ENCODE measurements at regions not wholly inside any gene's neighbourhood (a gene's known extent, or its start where the extent isn't known, plus 50 kb on each side); places are given as distances from the start of the nearest gene placed in this dataset.

DNA sequence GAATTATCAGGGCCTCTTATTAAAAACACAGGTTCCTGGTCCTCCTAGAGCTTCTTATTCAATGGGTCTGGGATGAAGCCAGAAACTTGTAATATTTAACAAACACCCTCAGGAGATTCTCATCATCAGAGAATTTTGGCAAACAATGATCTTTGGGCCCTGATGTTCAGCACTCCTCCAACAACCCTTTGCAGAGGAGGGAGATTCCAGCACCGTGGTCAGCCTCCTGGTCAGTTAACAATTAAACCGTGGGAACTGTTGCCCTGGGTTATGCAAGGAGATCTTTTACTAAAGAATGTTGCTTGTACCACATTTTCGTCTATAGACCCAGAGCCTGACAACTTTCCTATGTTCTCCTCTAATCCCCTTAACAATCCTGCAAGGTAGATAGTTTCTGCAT, 294.4 kb downstream of the PLPP3 start:
- no peaks in the 10 kb centered on the region for H3K27me3 ChIP-seq (ENCODE audit: control insufficient read depth, insufficient read depth, low read length)
- no CpG with 5 or more reads among the region's 3 CpGs for WGBS (ENCODE audit: insufficient coverage, insufficient read length)
- H3K9me3 ChIP-seq (ENCODE audit: control insufficient read depth, insufficient read depth, low read length) = no peaks in the 10 kb centered on the region
- no peaks in the 10 kb centered on the region for H3K36me3 ChIP-seq (ENCODE audit: control insufficient read depth, insufficient read depth, low read length)
- H3K4me1 ChIP-seq (ENCODE audit: control insufficient read depth, insufficient read depth, low read length) = no peaks in the 10 kb centered on the region
- no peak for DNase-seq (ENCODE audit: low read depth, low spot score)
- no peak overlapping the region for H3K4me3 ChIP-seq (ENCODE audit: low read length)
- H3K27ac ChIP-seq (ENCODE audit: low read length) = no peak overlapping the region

DNA sequence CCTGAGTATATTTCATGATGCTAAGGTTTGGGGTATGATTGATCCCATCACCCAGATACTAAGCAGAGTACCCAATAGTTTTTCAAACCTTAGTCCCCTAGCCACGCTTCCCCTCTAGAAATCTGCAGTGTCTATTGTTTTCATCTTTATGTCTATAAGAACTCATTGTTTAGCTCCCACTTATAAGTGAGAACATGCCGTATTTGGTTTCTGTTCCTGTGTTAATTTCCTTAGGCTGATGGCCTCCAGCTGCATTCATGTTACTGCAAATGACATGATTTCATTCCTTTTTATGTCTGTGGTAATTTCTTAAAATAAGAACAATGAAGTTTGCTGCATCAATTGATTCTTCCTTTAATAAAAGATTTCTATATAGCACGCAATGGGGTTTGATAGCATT, 301.3 kb downstream of the PLPP3 start:
- H3K36me3 ChIP-seq (ENCODE audit: control insufficient read depth, insufficient read depth, low read length) = no peaks in the 10 kb centered on the region
- no peak overlapping the region for H3K27ac ChIP-seq (ENCODE audit: low read length)
- no peaks in the 10 kb centered on the region for H3K4me1 ChIP-seq (ENCODE audit: control insufficient read depth, insufficient read depth, low read length)
- no CpG with 5 or more reads among the region's 3 CpGs for WGBS (ENCODE audit: insufficient coverage, insufficient read length)
- no peaks in the 10 kb centered on the region for H3K9me3 ChIP-seq (ENCODE audit: control insufficient read depth, insufficient read depth, low read length)
- H3K4me3 ChIP-seq (ENCODE audit: low read length) = no peak overlapping the region
- no peak for DNase-seq (ENCODE audit: low read depth, low spot score)
- no peaks in the 10 kb centered on the region for H3K27me3 ChIP-seq (ENCODE audit: control insufficient read depth, insufficient read depth, low read length)

DNA sequence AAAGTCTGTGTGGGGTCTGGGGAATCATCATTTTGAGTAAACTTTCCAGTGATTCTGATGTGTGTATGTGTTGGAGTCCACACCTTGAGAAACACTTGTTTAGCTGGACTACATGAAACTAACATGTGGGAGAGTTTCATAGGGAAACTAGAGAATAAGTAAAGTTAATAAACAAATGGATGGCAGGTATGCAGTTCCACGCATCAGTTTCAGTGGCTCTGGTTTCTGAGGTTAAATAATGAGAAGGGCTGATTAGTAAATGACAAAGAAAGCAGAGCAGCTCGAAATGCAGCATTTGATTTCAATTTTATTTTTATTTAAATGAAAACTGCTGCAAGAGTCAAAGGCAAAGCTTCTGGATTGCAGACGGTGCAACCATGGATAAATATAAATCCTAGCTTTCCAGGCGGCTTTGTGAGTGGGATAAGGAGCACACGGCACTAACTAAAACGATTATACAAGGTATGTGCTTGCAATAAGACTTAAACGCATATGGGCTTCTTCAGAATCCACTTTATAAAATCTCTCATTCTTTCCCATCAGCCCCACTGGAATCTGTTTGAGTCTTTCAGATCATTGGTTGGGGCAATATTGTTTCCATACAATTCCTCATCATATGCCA, 310.7 kb downstream of the PLPP3 start:
- H3K4me3 ChIP-seq (ENCODE audit: low read length) = no peak overlapping the region
- no peaks in the 10 kb centered on the region for H3K27me3 ChIP-seq (ENCODE audit: control insufficient read depth, insufficient read depth, low read length)
- H3K9me3 ChIP-seq (ENCODE audit: control insufficient read depth, insufficient read depth, low read length) = no peaks in the 10 kb centered on the region
- H3K36me3 ChIP-seq (ENCODE audit: control insufficient read depth, insufficient read depth, low read length) = no peaks in the 10 kb centered on the region
- H3K27ac ChIP-seq (ENCODE audit: low read length) = no peak overlapping the region
- no CpG with 5 or more reads among the region's 7 CpGs for WGBS (ENCODE audit: insufficient coverage, insufficient read length)
- no peak for DNase-seq (ENCODE audit: low read depth, low spot score)
- no peaks in the 10 kb centered on the region for H3K4me1 ChIP-seq (ENCODE audit: control insufficient read depth, insufficient read depth, low read length)

DNA sequence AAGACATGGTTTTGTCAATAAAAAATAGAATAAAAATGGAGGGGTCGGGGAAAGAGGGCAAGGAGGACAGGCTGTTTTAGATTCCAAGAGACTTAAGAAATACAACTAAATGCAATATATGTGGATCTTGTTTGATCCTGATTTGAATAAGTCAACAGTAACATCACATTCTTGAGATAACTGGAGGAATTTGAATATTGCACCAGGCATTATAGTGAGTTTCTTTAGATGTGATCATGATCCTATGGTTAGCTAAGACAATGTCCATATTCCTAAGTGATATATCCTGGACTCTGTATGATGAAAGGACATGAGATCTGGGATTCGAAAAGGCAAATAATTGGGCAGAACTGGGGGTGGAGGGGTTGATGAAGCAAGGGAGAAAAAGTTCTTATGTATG, 311.8 kb downstream of the PLPP3 start:
- no peaks in the 10 kb centered on the region for H3K27me3 ChIP-seq (ENCODE audit: control insufficient read depth, insufficient read depth, low read length)
- H3K36me3 ChIP-seq (ENCODE audit: control insufficient read depth, insufficient read depth, low read length) = no peaks in the 10 kb centered on the region
- no peaks in the 10 kb centered on the region for H3K9me3 ChIP-seq (ENCODE audit: control insufficient read depth, insufficient read depth, low read length)
- no peak overlapping the region for H3K27ac ChIP-seq (ENCODE audit: low read length)
- no CpG with 5 or more reads among the region's 2 CpGs for WGBS (ENCODE audit: insufficient coverage, insufficient read length)
- no peak overlapping the region for H3K4me3 ChIP-seq (ENCODE audit: low read length)
- no peaks in the 10 kb centered on the region for H3K4me1 ChIP-seq (ENCODE audit: control insufficient read depth, insufficient read depth, low read length)
- DNase-seq (ENCODE audit: low read depth, low spot score) = no peak

DNA sequence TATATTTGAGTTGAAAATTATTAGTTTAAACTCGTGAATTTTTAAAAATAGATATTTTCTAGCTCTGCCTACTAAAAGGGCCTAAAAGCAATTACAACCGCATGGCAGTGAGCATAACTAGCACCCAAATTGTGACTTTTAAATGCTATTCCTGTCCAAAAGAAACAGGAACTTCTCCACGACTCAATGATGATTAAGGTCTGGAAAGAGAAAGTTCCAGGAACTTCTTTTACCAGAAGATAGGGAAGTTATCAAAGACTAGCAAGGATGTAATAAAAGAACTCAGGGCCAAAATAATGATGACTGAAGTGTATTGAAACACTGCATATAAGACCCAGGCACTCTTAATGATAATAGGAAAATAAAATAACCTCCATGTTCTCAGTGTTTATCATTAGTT, 313.0 kb downstream of the PLPP3 start:
- H3K36me3 ChIP-seq (ENCODE audit: control insufficient read depth, insufficient read depth, low read length) = no peaks in the 10 kb centered on the region
- DNase-seq (ENCODE audit: low read depth, low spot score) = no peak
- no peaks in the 10 kb centered on the region for H3K9me3 ChIP-seq (ENCODE audit: control insufficient read depth, insufficient read depth, low read length)
- no peaks in the 10 kb centered on the region for H3K4me1 ChIP-seq (ENCODE audit: control insufficient read depth, insufficient read depth, low read length)
- no peaks in the 10 kb centered on the region for H3K27me3 ChIP-seq (ENCODE audit: control insufficient read depth, insufficient read depth, low read length)
- H3K4me3 ChIP-seq (ENCODE audit: low read length) = no peak overlapping the region
- no peak overlapping the region for H3K27ac ChIP-seq (ENCODE audit: low read length)
- no CpG with 5 or more reads among the region's 3 CpGs for WGBS (ENCODE audit: insufficient coverage, insufficient read length)

DNA sequence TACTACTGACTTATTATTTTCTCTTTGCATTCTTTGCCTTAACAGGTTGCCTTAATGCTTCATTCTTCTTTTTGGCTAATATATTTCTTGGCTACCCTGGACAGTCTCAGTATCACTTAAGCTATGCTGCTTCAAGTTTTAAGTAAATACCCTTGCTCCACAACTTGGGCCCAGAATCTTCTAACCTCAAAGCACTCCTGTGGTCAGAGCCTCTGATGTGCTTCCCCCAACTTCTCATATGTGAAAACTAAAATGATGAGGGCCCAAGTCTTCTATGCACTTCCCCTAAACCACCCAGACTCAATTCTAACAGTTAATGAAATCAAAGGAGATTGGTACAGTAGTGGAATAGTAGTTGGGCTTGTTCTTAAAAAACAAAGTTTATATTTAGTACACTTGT, 314.1 kb downstream of the PLPP3 start:
- Histone ChIP-seq H3K36me3 (ENCODE audit: control insufficient read depth, insufficient read depth, low read length) (no peaks in the 10 kb centered on the region), H3K4me1 (ENCODE audit: control insufficient read depth, insufficient read depth, low read length) (no peaks in the 10 kb centered on the region), H3K27me3 (ENCODE audit: control insufficient read depth, insufficient read depth, low read length) (no peaks in the 10 kb centered on the region), H3K4me3 (ENCODE audit: low read length) (no peak overlapping the region), H3K9me3 (ENCODE audit: control insufficient read depth, insufficient read depth, low read length) (no peaks in the 10 kb centered on the region), H3K27ac (ENCODE audit: low read length) (no peak overlapping the region)
- no peak for DNase-seq (ENCODE audit: low read depth, low spot score)

DNA sequence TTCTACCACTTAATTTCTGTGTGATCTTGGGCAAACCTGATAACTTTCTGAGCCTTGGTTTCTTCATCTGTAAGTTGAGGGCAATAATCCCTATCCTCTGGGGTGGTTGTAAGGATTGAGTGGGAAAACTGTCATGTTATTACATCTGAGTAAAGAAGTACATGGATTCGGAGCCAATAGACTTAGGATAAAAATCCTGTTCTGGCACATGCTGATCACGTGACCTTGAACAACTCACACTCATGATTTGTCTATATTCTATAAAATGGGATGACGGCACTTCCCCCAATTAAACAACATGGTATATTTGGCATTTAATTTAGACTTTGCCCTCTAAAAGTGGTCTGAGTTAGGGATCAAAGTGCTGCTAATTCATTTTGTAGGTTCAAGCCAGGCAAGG, 315.5 kb downstream of the PLPP3 start:
- H3K4me3 ChIP-seq (ENCODE audit: low read length) = no peak overlapping the region
- DNase-seq (ENCODE audit: low read depth, low spot score) = no peak
- H3K27ac ChIP-seq (ENCODE audit: low read length) = no peak overlapping the region
- H3K36me3 ChIP-seq (ENCODE audit: control insufficient read depth, insufficient read depth, low read length) = no peaks in the 10 kb centered on the region
- WGBS (ENCODE audit: insufficient coverage, insufficient read length) = no CpG with 5 or more reads among the region's 3 CpGs
- no peaks in the 10 kb centered on the region for H3K9me3 ChIP-seq (ENCODE audit: control insufficient read depth, insufficient read depth, low read length)
- H3K27me3 ChIP-seq (ENCODE audit: control insufficient read depth, insufficient read depth, low read length) = no peaks in the 10 kb centered on the region
- no peaks in the 10 kb centered on the region for H3K4me1 ChIP-seq (ENCODE audit: control insufficient read depth, insufficient read depth, low read length)

DNA sequence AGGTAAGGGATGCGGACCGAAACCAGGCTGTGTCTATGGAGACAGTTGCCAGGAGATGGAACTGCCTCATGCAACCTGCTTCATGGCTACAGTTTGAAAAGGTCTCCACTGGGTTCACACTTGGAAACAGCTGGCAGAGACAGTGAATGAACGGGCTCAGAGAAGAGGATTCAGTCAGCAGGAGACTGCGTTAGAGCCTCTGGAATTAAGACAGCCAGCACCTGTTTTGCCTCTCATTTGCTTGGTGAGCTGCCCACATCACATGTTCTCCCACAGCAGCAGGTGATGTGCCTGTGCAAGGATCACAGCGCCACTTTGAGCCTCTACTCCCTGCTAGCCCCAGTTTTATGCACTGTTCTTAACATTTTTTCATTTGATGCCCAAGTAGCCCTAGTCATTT, 321.0 kb downstream of the PLPP3 start:
- DNase-seq (ENCODE audit: low read depth, low spot score) = no peak
- Histone ChIP-seq H3K27ac (ENCODE audit: low read length) (no peak overlapping the region), H3K4me3 (ENCODE audit: low read length) (no peak overlapping the region), H3K27me3 (ENCODE audit: control insufficient read depth, insufficient read depth, low read length) (no peaks in the 10 kb centered on the region), H3K36me3 (ENCODE audit: control insufficient read depth, insufficient read depth, low read length) (no peaks in the 10 kb centered on the region), H3K4me1 (ENCODE audit: control insufficient read depth, insufficient read depth, low read length) (no peaks in the 10 kb centered on the region), H3K9me3 (ENCODE audit: control insufficient read depth, insufficient read depth, low read length) (no peaks in the 10 kb centered on the region)
- WGBS (ENCODE audit: insufficient coverage, insufficient read length) = no CpG with 5 or more reads among the region's 5 CpGs

DNA sequence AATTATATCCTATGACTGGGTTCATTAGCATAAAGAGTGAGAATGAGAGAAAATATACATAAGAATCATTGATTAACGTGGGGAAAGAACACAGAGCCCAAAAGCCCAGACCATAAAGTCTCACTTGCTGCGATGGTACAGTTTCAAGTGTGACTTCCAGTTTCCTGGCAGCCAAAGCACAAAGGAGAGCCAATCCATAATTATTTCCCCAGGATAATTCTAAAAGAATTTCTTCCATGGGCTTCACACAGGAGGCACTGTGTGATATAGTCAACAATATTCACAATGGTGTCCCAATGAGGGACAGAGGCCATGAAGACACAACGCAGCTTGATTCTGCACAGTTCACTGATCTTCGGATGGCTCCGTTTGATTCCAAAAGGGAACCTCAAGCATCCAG, 321.6 kb downstream of the PLPP3 start:
- Histone ChIP-seq H3K27ac (ENCODE audit: low read length) (no peak overlapping the region), H3K9me3 (ENCODE audit: control insufficient read depth, insufficient read depth, low read length) (no peaks in the 10 kb centered on the region), H3K36me3 (ENCODE audit: control insufficient read depth, insufficient read depth, low read length) (no peaks in the 10 kb centered on the region), H3K27me3 (ENCODE audit: control insufficient read depth, insufficient read depth, low read length) (no peaks in the 10 kb centered on the region), H3K4me1 (ENCODE audit: control insufficient read depth, insufficient read depth, low read length) (no peaks in the 10 kb centered on the region), H3K4me3 (ENCODE audit: low read length) (no peak overlapping the region)
- DNase-seq (ENCODE audit: low read depth, low spot score) = no peak
- no CpG with 5 or more reads among the region's 5 CpGs for WGBS (ENCODE audit: insufficient coverage, insufficient read length)

DNA sequence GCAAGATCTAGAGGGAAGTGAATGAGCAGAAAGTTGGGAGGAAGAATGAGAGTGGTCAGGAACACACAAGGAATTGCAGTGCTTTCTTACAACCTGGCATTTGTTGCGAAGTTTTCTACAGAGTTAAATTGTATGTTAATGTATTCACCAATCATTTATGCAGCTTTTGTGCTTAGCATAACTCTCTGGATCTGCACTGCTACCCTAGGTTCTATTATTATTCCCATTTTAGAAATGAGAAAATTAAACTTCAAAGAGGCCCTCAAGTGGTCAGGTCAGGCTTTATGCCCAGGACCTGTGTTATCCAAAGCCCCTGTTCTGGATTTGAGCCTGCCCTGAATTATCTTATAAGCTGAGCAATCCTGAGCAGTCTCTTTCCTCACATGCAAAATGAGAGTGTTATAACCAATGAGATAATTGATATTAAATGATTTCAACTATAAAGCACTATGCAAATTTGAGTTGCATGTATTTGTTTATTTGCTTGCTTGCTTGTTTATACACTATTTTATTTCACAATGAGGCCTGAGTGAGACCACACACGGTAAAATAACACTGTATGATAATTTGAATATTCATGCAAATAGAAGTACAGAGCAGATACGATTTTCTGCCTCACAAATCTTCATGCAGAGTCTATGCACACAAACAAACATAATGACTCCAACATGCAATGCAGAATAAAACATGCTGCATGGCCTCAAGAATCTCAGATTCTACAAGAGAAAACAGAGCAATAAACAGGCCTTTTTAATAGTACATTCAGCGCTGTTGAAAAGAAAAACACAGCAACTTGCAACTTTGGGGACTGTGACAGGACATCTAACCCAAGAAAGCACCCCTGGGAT, 323.0 kb downstream of the PLPP3 start:
- no peak overlapping the region for H3K4me3 ChIP-seq (ENCODE audit: low read length)
- no peaks in the 10 kb centered on the region for H3K9me3 ChIP-seq (ENCODE audit: control insufficient read depth, insufficient read depth, low read length)
- H3K4me1 ChIP-seq (ENCODE audit: control insufficient read depth, insufficient read depth, low read length) = no peaks in the 10 kb centered on the region
- H3K36me3 ChIP-seq (ENCODE audit: control insufficient read depth, insufficient read depth, low read length) = no peaks in the 10 kb centered on the region
- DNase-seq (ENCODE audit: low read depth, low spot score) = no peak
- no CpG with 5 or more reads among the region's 4 CpGs for WGBS (ENCODE audit: insufficient coverage, insufficient read length)
- no peaks in the 10 kb centered on the region for H3K27me3 ChIP-seq (ENCODE audit: control insufficient read depth, insufficient read depth, low read length)
- no peak overlapping the region for H3K27ac ChIP-seq (ENCODE audit: low read length)
